Tibial nerve (tissue), 4 donors: ENCODE measurements at regions not wholly inside any gene's neighbourhood (a gene's known extent, or its start where the extent isn't known, plus 50 kb on each side); places are given as distances from the start of the nearest gene placed in this dataset.

ENCODE experiments used
- DNase-seq, 2 donors: peaks; one replicate each; pipeline ENCODE4 v3.0.0-alpha.2; 2019; ENCODE audit warnings: low spot score in 2 of 2
- H3K27ac ChIP-seq, 4 donors: fragments of 200-600 bp; sonication (generic) in 3 of 4; one replicate each; pipeline ENCODE4 v1.5.1; 2017 to 2019; ENCODE audit warnings: mild to moderate bottlenecking in 1 of 4
- H3K27me3 ChIP-seq, 2 donors: fragments of 200-600 bp; sonication (generic) in 1 of 2; one replicate each; pipeline versions ENCODE4 v1.5.1 to v1.6.0; 2017 to 2019
- H3K36me3 ChIP-seq, 3 donors: fragments of 200-600 bp; sonication (generic); one replicate each; pipeline ENCODE4 v1.5.1; 2018 to 2019
- H3K4me1 ChIP-seq, 4 donors: fragments of 200-600 bp; sonication (generic) in 3 of 4; one replicate each; pipeline ENCODE4 v1.5.1; 2017 to 2019
- H3K4me3 ChIP-seq, 4 donors: fragments of 200-600 bp; sonication (generic) in 3 of 4; one replicate each; pipeline ENCODE4 v1.5.1; 2017 to 2019; ENCODE audit warnings: mild to moderate bottlenecking in 1 of 4, moderate library complexity in 1 of 4
- H3K9me3 ChIP-seq, 4 donors: fragments of 200-600 bp; sonication (generic) in 3 of 4; one replicate each; pipeline ENCODE4 v1.5.1; 2017 to 2019
- EP300 ChIP-seq, 2 donors: sonication (generic); formaldehyde crosslinking; IDR thresholded peaks; one replicate each; pipeline ENCODE4 v1.6.1; 2017; ENCODE audit warnings: antibody characterized with exemption in 2 of 2, mild to moderate bottlenecking in 1 of 2
- POLR2A ChIP-seq, 2 donors: fragments of 450-650 bp; IDR thresholded peaks; one replicate each; pipeline ENCODE4 v1.6.1; 2017; ENCODE audit warnings: antibody characterized with exemption in 2 of 2, mild to moderate bottlenecking in 2 of 2, moderate library complexity in 2 of 2
- WGBS, 2 donors: methylation state at CpG; one replicate each; pipeline ENCODE4 v1.1.5; 2018; 5-methylcytosine and 5-hydroxymethylcytosine counted together
- TF ChIP-seq, protein P1 (sequence below), 5 experiments: fragments of 200-600 bp in 3 of 5; fragments of 450-650 bp in 2 of 5; sonication (generic) in 3 of 5; IDR thresholded peaks; one replicate each; pipeline ENCODE4 v1.5.1; 2016 to 2019; ENCODE audit warnings: antibody characterized with exemption in 5 of 5, mild to moderate bottlenecking in 3 of 5, moderate library complexity in 2 of 5

DNA sequence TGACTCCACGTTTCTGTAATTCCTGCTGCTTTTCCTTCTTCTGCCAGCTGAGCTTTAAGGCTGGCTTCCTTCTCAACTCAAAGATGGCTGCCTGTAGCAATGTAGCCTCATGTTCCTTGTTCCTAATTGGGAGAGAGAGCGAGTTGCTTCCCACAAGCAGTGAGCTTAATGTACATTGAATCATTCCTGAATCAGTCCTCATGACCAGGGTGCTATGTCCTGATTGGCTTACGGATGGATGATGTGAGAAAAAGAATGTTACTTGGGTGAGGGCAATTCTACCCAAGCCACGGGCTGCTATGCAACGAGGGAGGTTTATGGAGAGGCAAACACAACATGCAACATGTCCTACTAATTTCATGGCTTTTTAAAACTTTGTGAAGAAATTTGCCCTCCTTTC is 356.2 kb downstream of the RASEF start:
- no peaks in the 10 kb centered on the region for H3K9me3 ChIP-seq
- no peak for DNase-seq
- no peaks in the 10 kb centered on the region for H3K4me1 ChIP-seq
- H3K4me3 ChIP-seq = no peak overlapping the region
- TF ChIP-seq, protein P1, sequence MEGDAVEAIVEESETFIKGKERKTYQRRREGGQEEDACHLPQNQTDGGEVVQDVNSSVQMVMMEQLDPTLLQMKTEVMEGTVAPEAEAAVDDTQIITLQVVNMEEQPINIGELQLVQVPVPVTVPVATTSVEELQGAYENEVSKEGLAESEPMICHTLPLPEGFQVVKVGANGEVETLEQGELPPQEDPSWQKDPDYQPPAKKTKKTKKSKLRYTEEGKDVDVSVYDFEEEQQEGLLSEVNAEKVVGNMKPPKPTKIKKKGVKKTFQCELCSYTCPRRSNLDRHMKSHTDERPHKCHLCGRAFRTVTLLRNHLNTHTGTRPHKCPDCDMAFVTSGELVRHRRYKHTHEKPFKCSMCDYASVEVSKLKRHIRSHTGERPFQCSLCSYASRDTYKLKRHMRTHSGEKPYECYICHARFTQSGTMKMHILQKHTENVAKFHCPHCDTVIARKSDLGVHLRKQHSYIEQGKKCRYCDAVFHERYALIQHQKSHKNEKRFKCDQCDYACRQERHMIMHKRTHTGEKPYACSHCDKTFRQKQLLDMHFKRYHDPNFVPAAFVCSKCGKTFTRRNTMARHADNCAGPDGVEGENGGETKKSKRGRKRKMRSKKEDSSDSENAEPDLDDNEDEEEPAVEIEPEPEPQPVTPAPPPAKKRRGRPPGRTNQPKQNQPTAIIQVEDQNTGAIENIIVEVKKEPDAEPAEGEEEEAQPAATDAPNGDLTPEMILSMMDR (IDR thresholded peaks at IDR 0.05) = no peak
- TF ChIP-seq EP300 (IDR thresholded peaks at IDR 0.05) (no peak), POLR2A (IDR thresholded peaks at IDR 0.05) (no peak)
- no peak overlapping the region for H3K27ac ChIP-seq
- WGBS, 2 donors = 81 to 85% methylated on average over 5 of the region's 5 CpGs
- H3K36me3 ChIP-seq = no peaks in the 10 kb centered on the region
- H3K27me3 ChIP-seq = no peaks in the 10 kb centered on the region

DNA sequence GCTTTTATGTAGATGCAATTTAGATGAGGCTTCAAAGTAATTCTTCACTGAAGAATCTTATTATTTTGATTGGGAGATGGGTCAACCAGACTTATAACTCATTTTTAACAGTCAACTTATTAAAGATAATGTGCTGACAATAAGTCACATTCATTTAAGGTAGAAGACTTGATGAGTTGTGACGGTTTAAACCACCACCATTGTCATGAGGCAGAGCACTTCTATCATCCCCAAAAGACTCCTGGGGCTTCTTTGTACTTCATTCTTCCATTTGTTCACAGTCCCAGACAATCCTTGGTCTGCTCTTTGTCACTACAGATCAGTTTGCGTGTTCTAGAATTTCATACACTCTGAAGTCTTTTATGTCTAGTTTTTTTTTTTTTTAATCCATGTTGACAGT is 346.1 kb downstream of the RASEF start:
- DNase-seq = no peak
- H3K4me3 ChIP-seq = no peak overlapping the region
- no peaks in the 10 kb centered on the region for H3K4me1 ChIP-seq
- TF ChIP-seq, protein P1 (IDR thresholded peaks at IDR 0.05) = no peak
- peaks cover 0 to 14% (median 0%) of the 10 kb centered on the region in 4 donors for H3K9me3 ChIP-seq
- H3K27me3 ChIP-seq = no peaks in the 10 kb centered on the region
- H3K27ac ChIP-seq = no peak overlapping the region
- WGBS, 2 donors = 79 to 84% methylated on average over 2 of the region's 2 CpGs
- no peaks in the 10 kb centered on the region for H3K36me3 ChIP-seq

DNA sequence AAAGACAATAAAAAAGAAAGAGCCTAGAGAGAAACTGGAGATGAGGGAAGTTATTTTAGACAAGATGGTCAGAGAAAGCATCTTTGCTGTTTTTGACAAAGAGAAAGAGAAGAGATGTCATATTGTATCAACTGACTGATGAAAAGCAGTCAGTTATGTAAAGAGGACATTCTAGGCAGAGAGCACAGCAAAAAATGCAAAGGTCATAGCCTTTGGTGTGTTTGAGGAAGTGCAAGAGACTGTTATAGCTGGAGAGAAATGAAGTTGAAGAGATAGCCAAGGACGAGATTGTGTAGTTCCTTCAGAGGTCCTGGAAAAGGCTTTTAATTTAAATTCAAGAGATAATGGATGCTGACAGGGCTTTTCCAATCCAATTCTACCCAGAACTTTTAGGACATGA is 342.4 kb downstream of the RASEF start:
- Histone ChIP-seq H3K27me3 (no peaks in the 10 kb centered on the region), H3K36me3 (no peaks in the 10 kb centered on the region), H3K4me3 (no peak overlapping the region), H3K27ac (no peak overlapping the region), H3K4me1 (no peaks in the 10 kb centered on the region), H3K9me3 (no peaks in the 10 kb centered on the region)
- TF ChIP-seq POLR2A (IDR thresholded peaks at IDR 0.05) = no peak
- no peak for TF ChIP-seq EP300 (IDR thresholded peaks at IDR 0.05)
- TF ChIP-seq, protein P1 (IDR thresholded peaks at IDR 0.05) = no peak
- DNase-seq = no peak
- WGBS, 2 donors = 44 to 46% methylated on average over 1 of the region's 1 CpG

DNA sequence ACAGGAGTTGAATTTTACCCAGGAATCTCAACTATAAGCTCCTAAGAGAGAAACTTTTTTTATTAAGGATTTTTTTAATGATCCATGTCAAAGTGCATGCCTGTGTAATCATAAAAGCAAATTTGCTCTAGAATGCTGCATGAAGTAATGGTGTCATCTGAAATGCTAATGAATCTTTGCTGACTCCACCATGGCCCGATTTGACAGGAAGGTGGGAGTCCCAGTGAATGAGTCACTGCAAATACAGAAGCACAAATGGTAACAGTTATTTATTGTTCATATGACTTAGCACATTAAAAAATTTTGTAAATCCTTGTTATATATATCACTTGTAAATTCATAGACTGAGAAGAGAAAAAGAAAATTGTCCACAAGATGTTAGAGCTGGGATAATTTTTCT is 341.3 kb downstream of the RASEF start:
- WGBS, 2 donors = 0 to 10% methylated on average over 1 of the region's 1 CpG
- no peaks in the 10 kb centered on the region for H3K36me3 ChIP-seq
- no peak overlapping the region for H3K4me3 ChIP-seq
- no peak for DNase-seq
- no peak overlapping the region for H3K27ac ChIP-seq
- H3K27me3 ChIP-seq = no peaks in the 10 kb centered on the region
- TF ChIP-seq EP300 (IDR thresholded peaks at IDR 0.05) (no peak), POLR2A (IDR thresholded peaks at IDR 0.05) (no peak)
- TF ChIP-seq, protein P1 (IDR thresholded peaks at IDR 0.05) = no peak
- H3K4me1 ChIP-seq = no peaks in the 10 kb centered on the region
- no peaks in the 10 kb centered on the region for H3K9me3 ChIP-seq

DNA sequence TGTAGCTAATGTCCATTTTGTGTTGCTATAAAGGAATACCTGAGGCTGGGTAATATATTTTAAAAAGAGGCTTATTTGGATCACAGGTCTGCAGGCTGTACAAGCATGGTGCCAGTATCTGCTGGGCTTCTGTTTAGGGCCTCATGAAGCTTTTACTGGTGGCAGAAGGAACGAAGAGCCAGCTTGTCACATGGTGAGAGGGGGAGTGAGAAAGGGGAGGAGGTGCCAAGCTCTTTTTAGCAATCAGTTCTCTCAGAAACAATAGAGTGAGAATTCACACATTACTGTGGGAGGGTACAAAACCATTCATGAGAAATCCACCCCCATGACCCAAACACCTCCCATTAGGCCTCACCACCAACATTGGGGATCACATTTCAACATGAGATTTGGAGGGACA is 340.9 kb downstream of the RASEF start:
- H3K9me3 ChIP-seq = no peaks in the 10 kb centered on the region
- no peak overlapping the region for H3K27ac ChIP-seq
- H3K4me3 ChIP-seq = no peak overlapping the region
- DNase-seq = no peak
- no peaks in the 10 kb centered on the region for H3K4me1 ChIP-seq
- WGBS, 2 donors = 62 to 86% methylated on average over 1 of the region's 1 CpG
- no peaks in the 10 kb centered on the region for H3K27me3 ChIP-seq
- TF ChIP-seq EP300 (IDR thresholded peaks at IDR 0.05) = no peak
- TF ChIP-seq, protein P1 (IDR thresholded peaks at IDR 0.05) = no peak
- H3K36me3 ChIP-seq = no peaks in the 10 kb centered on the region
